HepG2 (cell line): ENCODE measurements at regions not wholly inside any gene's neighbourhood (a gene's known extent, or its start where the extent isn't known, plus 50 kb on each side); places are given as distances from the start of the nearest gene placed in this dataset.

Experiments used
- ATAC-seq: fragments of 200-7000 bp; cut with Tn5 transposase; 3 replicates; pipeline ENCODE4 v1.9.1; 2020; ENCODE audit warnings: mild to moderate bottlenecking, moderate library complexity
- BruUV-seq: library from RNA; stranded (reverse); fragments of 400-500 nt; replicated peaks from 2 replicates; lab custom pipeline; 2021; lab: Mats Ljungman, UMichigan
- CTCF ChIA-PET: fragments of 300-600 bp; formaldehyde crosslinking; extraction: SDS; loops from one replicate; lab custom pipeline; 2021; ENCODE audit warnings: low total read pairs, inconsistent platforms, low intra/inter-chr PET ratio; lab: Yijun Ruan, JAX
- POLR2A ChIA-PET: fragments of 350-600 bp; sonication (Branson Sonifier 250); formaldehyde crosslinking; loops from one replicate; lab custom pipeline; 2020; ENCODE audit warnings: antibody characterized with exemption, inconsistent platforms; lab: Yijun Ruan, JAX
- DNase-seq: peaks from one replicate; pipeline ENCODE4 v3.0.0-alpha.2; 2015; ENCODE audit warnings: low spot score
- FAIRE-seq: peaks from 3 replicates; lab custom pipeline; 2011; peaks lifted over from hg19 to GRCh38; lab: Jason Lieb, UNC
- H2AFZ ChIP-seq: one replicate; pipeline ENCODE4 v1.6.1; 2011; ENCODE audit warnings: low read length, inconsistent platforms
- H3K27ac ChIP-seq: fragments of 300-600 bp; 3 replicates; pipeline ENCODE4 v1.8.0; 2011; ENCODE audit warnings: mixed run types, mild to moderate bottlenecking, mixed read lengths, low read length, inconsistent platforms; ENCODE audit not compliant: insufficient read depth; ENCODE audit errors: extremely low read length
- H3K27me3 ChIP-seq, 2 experiments: fragments of 200-600 bp in 1 of 2; 2 replicates in 1 of 2; 3 replicates in 1 of 2; pipeline versions ENCODE4 v1.6.0 to v1.8.0; 2011; ENCODE audit warnings: low read length in 2 of 2, mild to moderate bottlenecking in 2 of 2, moderate library complexity in 2 of 2, inconsistent platforms in 1 of 2; ENCODE audit not compliant: insufficient read depth in 2 of 2, control insufficient read depth in 1 of 2
- H3K36me3 ChIP-seq, 2 experiments: fragments of 200-600 bp in 1 of 2; replicated peaks in 1 of 2; 2 replicates in 1 of 2; 3 replicates in 1 of 2; pipeline versions ENCODE4 v1.5.1 to v1.8.0; 2011; ENCODE audit warnings: low read length in 2 of 2, inconsistent platforms in 1 of 2; ENCODE audit not compliant: insufficient read depth in 2 of 2, control insufficient read depth in 1 of 2
- H3K4me1 ChIP-seq: 2 replicates; pipeline ENCODE4 v1.5.1; 2012; ENCODE audit warnings: low read length, inconsistent platforms; ENCODE audit not compliant: insufficient read depth
- H3K4me2 ChIP-seq: 2 replicates; pipeline ENCODE4 v1.6.0; 2011; ENCODE audit warnings: low read depth, low read length, inconsistent platforms
- H3K4me3 ChIP-seq, 3 experiments: fragments of 200-600 bp in 1 of 3; sonication (generic), shearing (Covaris generic) in 1 of 3; replicated peaks in 1 of 3; 2 replicates each; pipeline ENCODE4 v1.5.1; 2011 to 2016; ENCODE audit warnings: low read length in 3 of 3, inconsistent platforms in 2 of 3, low read depth in 2 of 3, mild to moderate bottlenecking in 2 of 3, control low read depth in 1 of 3, mixed read lengths in 1 of 3; ENCODE audit not compliant: insufficient read depth in 1 of 3
- H3K79me2 ChIP-seq: one replicate; pipeline ENCODE4 v1.6.1; 2011; ENCODE audit warnings: low read length, inconsistent platforms; ENCODE audit not compliant: insufficient read depth
- H3K9ac ChIP-seq: 2 replicates; pipeline ENCODE4 v1.6.0; 2011; ENCODE audit warnings: mild to moderate bottlenecking, low read depth, low read length, inconsistent platforms; ENCODE audit not compliant: insufficient read depth
- H3K9me3 ChIP-seq: 2 replicates; pipeline ENCODE4 v1.5.1; 2012; ENCODE audit warnings: mild to moderate bottlenecking, low read length
- H4K20me1 ChIP-seq: 2 replicates; pipeline ENCODE4 v1.6.0; 2011; ENCODE audit warnings: inconsistent platforms, mild to moderate bottlenecking, low read length, moderate library complexity; ENCODE audit not compliant: insufficient read depth
- CCAR2 ChIP-seq: fragments of 200-400 bp; formaldehyde crosslinking; optimal IDR thresholded peaks from 2 replicates; pipeline ENCODE3; 2018; ENCODE audit warnings: low read depth, mild to moderate bottlenecking, low read length, moderate library complexity
- CREM ChIP-seq, 2 experiments: sonication (generic) in 1 of 2; formaldehyde crosslinking in 1 of 2; IDR thresholded peaks; 2 replicates each; pipeline versions ENCODE4 v1.4.0 to v1.6.1; 2016 to 2020; ENCODE audit warnings: antibody characterized with exemption in 1 of 2, mild to moderate bottlenecking in 1 of 2, missing genetic modification reagents in 1 of 2
- GABPA ChIP-seq, 2 experiments: IDR thresholded peaks; 2 replicates each; pipeline ENCODE4 v1.6.1; 2011 to 2016; ENCODE audit warnings: low read depth in 2 of 2, low read length in 1 of 2, missing biosample characterization in 1 of 2, missing genetic modification characterization in 1 of 2
- MAFF ChIP-seq: IDR thresholded peaks from 2 replicates; pipeline ENCODE4 v1.6.1; 2011; ENCODE audit warnings: low read depth, low read length, improper control_type of control experiment
- MAFK ChIP-seq, 2 experiments: IDR thresholded peaks in 1 of 2; conservative IDR thresholded peaks in 1 of 2; 2 replicates each; pipeline ENCODE4 v1.6.1; 2011; ENCODE audit warnings: improper control_type of control experiment in 2 of 2, low read length in 2 of 2
- ZFP37 ChIP-seq: sonication (generic); formaldehyde crosslinking; IDR thresholded peaks from 2 replicates; pipeline ENCODE4 v1.4.0; 2020; ENCODE audit warnings: missing genetic modification reagents, borderline replicate concordance
- WGBS: methylation state at CpG from one replicate; pipeline ENCODE4 v1.1.6; 2017; ENCODE audit warnings: low lambda C conversion rate; 5-methylcytosine and 5-hydroxymethylcytosine counted together
- in situ Hi-C: cut with HindIII; loops from 2 replicates; pipeline ENCODE4 v1.10.0; 2017; ENCODE audit warnings: low pct_unique_long_range_greater_than_20kb; ENCODE audit not compliant: extremely low pct_ligation_motif_present
- intact Hi-C: fragments of 100-400 bp; cut with micrococcal nuclease; formaldehyde crosslinking; loops from one replicate; pipeline ENCODE4 v1.10.0; 2022; ENCODE audit not compliant: unreplicated experiment
- TF ChIP-seq, protein P1 (sequence below): sonication (generic); formaldehyde crosslinking; IDR thresholded peaks from 2 replicates; pipeline ENCODE4 v1.8.1; 2022; ENCODE audit warnings: low read depth, mild to moderate bottlenecking, missing genetic modification reagents

- in situ Hi-C loops = no loop called here
- H3K27ac ChIP-seq = no peak overlapping the region
- H3K9ac ChIP-seq = no peak overlapping the region
- ATAC-seq = no peak
- H3K4me3 ChIP-seq = no peak overlapping the region
- no peaks in the 10 kb centered on the region for H3K36me3 ChIP-seq
- H3K4me2 ChIP-seq = no peak overlapping the region
- H3K9me3 ChIP-seq = no peaks in the 10 kb centered on the region
- no TSS peak for BruUV-seq
- no peak for FAIRE-seq
- DNase-seq = no peak
- CTCF ChIA-PET = no interaction called here
- 57% methylated on average over 5 of the region's 5 CpGs for WGBS
- no peaks in the 10 kb centered on the region for H4K20me1 ChIP-seq
- intact Hi-C loops = no loop called here
- no peak overlapping the region for H2AFZ ChIP-seq
- TF ChIP-seq CCAR2 (no peak), CREM (IDR thresholded peaks at IDR 0.05) (no peak), CREM (CRISPR knock-in tag; IDR thresholded peaks at IDR 0.05) (no peak), GABPA (IDR thresholded peaks at IDR 0.05; ENCODE audit: low read depth, low read length) (no peak), GABPA (CRISPR knock-in tag; IDR thresholded peaks at IDR 0.05; ENCODE audit: low read depth) (no peak)
- TF ChIP-seq, protein P1, sequence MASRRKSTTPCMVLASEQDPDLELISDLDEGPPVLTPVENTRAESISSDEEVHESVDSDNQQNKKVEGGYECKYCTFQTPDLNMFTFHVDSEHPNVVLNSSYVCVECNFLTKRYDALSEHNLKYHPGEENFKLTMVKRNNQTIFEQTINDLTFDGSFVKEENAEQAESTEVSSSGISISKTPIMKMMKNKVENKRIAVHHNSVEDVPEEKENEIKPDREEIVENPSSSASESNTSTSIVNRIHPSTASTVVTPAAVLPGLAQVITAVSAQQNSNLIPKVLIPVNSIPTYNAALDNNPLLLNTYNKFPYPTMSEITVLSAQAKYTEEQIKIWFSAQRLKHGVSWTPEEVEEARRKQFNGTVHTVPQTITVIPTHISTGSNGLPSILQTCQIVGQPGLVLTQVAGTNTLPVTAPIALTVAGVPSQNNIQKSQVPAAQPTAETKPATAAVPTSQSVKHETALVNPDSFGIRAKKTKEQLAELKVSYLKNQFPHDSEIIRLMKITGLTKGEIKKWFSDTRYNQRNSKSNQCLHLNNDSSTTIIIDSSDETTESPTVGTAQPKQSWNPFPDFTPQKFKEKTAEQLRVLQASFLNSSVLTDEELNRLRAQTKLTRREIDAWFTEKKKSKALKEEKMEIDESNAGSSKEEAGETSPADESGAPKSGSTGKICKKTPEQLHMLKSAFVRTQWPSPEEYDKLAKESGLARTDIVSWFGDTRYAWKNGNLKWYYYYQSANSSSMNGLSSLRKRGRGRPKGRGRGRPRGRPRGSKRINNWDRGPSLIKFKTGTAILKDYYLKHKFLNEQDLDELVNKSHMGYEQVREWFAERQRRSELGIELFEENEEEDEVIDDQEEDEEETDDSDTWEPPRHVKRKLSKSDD (CRISPR knock-in tag) = no peak
- POLR2A ChIA-PET = no interaction called here
- peaks cover 0 to 12% of the 10 kb centered on the region in 2 experiments; a peak in 2 of 5 replicates for H3K27me3 ChIP-seq
- no peaks in the 10 kb centered on the region for H3K79me2 ChIP-seq
- H3K4me1 ChIP-seq = no peaks in the 10 kb centered on the region
Measured at GRCh38 chr16:50946606-50947005, 204.5 kb downstream of the SALL1 start.

- no peaks in the 10 kb centered on the region for H4K20me1 ChIP-seq
- peaks cover 0 to 12% of the 10 kb centered on the region in 2 experiments; a peak in 2 of 5 replicates for H3K27me3 ChIP-seq
- no peaks in the 10 kb centered on the region for H3K36me3 ChIP-seq
- no peak overlapping the region for H3K4me2 ChIP-seq
- FAIRE-seq = no peak
- H3K27ac ChIP-seq = no peak overlapping the region
- intact Hi-C loops = no loop called here
- ChIA-PET POLR2A (no interaction called here), CTCF (no interaction called here)
- in situ Hi-C loops = no loop called here
- no TSS peak for BruUV-seq
- H3K79me2 ChIP-seq = no peaks in the 10 kb centered on the region
- WGBS = 33% methylated on average over 3 of the region's 3 CpGs
- no peaks in the 10 kb centered on the region for H3K4me1 ChIP-seq
- no peak overlapping the region for H3K4me3 ChIP-seq
- ATAC-seq = no peak
- H3K9ac ChIP-seq = no peak overlapping the region
- no peak for TF ChIP-seq ZFP37 (CRISPR knock-in tag)
- TF ChIP-seq MAFF = peak; percentile 89
- TF ChIP-seq MAFK (conservative IDR thresholded peaks at IDR 0.05 in 1 of 2, IDR thresholded peaks at IDR 0.05 in 1 of 2; ENCODE audit: low read length in 2 of 2) = peak; percentile 88 to 91
- H3K9me3 ChIP-seq = no peaks in the 10 kb centered on the region
- no peak overlapping the region for H2AFZ ChIP-seq
- no peak for DNase-seq
Measured at GRCh38 chr16:50946098-50946497, 204.2 kb downstream of the CYLD start.
